ENCODE measurements at regions not wholly inside any gene's neighbourhood (a gene's known extent, or its start where the extent isn't known, plus 50 kb on each side); places are given as distances from the start of the nearest gene placed in this dataset.

DNA sequence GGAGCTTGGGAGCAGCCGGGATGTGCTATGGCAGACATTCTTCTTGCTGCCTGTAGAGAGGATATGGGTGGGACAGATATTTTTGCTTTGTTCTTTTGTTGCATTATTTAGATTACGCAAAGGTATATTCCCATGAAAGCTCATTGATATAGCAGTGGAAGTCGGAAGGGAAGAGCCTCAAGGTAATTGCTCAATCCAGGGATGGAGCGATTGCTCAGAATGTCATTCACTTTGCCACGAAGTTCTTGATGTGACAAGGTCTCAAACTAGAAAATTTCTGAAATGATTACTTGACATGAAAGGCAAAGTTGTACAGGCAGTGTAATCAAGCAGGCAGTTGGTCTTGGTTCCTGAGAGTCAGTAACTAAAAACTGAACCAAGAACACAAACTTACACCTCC is 615.6 kb upstream of the CDH4 start:
- Histone ChIP-seq H3K4me2 (ENCODE audit: low read length) (no peak overlapping the region), H3K79me2 (ENCODE audit: insufficient read depth, low read length) (no peaks in the 10 kb centered on the region), H3K9ac (ENCODE audit: low read length) (no peak overlapping the region), H3K4me1 (ENCODE audit: insufficient read depth, low read length) (no peaks in the 10 kb centered on the region), H3K27ac (ENCODE audit: low read depth, low read length) (no peak overlapping the region), H4K20me1 (ENCODE audit: insufficient read depth, low read length) (no peaks in the 10 kb centered on the region), H3K36me3 (ENCODE audit: insufficient read depth, low read length) (no peaks in the 10 kb centered on the region), H3K9me3 (ENCODE audit: insufficient read depth, low read depth, low read length) (peaks cover 2% of the 10 kb centered on the region), H3K4me3 (ENCODE audit: insufficient read depth, low read depth, low read length) (no peak overlapping the region), H3K27me3 (ENCODE audit: insufficient read depth, low read length) (no peaks in the 10 kb centered on the region), H2AFZ (ENCODE audit: low read depth, low read length) (no peak overlapping the region)
- H3K4me3 Mint-ChIP-seq (ENCODE audit: unreplicated experiment) = no peak overlapping the region
- FAIRE-seq = no peak
- TF ChIP-seq EZH2 (IDR thresholded peaks at IDR 0.05; ENCODE audit: insufficient read depth, low read length) = no peak
- TF ChIP-seq, protein P1, sequence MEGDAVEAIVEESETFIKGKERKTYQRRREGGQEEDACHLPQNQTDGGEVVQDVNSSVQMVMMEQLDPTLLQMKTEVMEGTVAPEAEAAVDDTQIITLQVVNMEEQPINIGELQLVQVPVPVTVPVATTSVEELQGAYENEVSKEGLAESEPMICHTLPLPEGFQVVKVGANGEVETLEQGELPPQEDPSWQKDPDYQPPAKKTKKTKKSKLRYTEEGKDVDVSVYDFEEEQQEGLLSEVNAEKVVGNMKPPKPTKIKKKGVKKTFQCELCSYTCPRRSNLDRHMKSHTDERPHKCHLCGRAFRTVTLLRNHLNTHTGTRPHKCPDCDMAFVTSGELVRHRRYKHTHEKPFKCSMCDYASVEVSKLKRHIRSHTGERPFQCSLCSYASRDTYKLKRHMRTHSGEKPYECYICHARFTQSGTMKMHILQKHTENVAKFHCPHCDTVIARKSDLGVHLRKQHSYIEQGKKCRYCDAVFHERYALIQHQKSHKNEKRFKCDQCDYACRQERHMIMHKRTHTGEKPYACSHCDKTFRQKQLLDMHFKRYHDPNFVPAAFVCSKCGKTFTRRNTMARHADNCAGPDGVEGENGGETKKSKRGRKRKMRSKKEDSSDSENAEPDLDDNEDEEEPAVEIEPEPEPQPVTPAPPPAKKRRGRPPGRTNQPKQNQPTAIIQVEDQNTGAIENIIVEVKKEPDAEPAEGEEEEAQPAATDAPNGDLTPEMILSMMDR (IDR thresholded peaks at IDR 0.05; ENCODE audit: insufficient read depth, low read depth, low read length) = no peak
- no peaks in the 10 kb centered on the region for H3K9me3 Mint-ChIP-seq (ENCODE audit: unreplicated experiment)
- DNase-seq (ENCODE audit: low read depth) = no peak
- H3K36me3 Mint-ChIP-seq (ENCODE audit: low read depth, unreplicated experiment) = no peaks in the 10 kb centered on the region
- peaks cover 11% of the 10 kb centered on the region for H3K27me3 Mint-ChIP-seq (ENCODE audit: low read depth, unreplicated experiment)
- no peak overlapping the region for H3K27ac Mint-ChIP-seq (ENCODE audit: unreplicated experiment)
- H3K4me1 Mint-ChIP-seq (ENCODE audit: low read depth, unreplicated experiment) = peaks cover 7% of the 10 kb centered on the region

- no peaks in the 10 kb centered on the region for H4K20me1 ChIP-seq (ENCODE audit: insufficient read depth, low read length)
- H3K9ac ChIP-seq (ENCODE audit: low read length) = no peak overlapping the region
- no peak overlapping the region for H3K4me3 ChIP-seq (ENCODE audit: insufficient read depth, low read depth, low read length)
- H3K9me3 ChIP-seq (ENCODE audit: insufficient read depth, low read depth, low read length) = peaks cover 2% of the 10 kb centered on the region
- no peak overlapping the region for H3K27ac ChIP-seq (ENCODE audit: low read depth, low read length)
- Mint-ChIP-seq H3K4me3 (ENCODE audit: unreplicated experiment) (no peak overlapping the region), H3K9me3 (ENCODE audit: unreplicated experiment) (peaks cover under 1% of the 10 kb centered on the region), H3K36me3 (ENCODE audit: low read depth, unreplicated experiment) (no peaks in the 10 kb centered on the region), H3K27me3 (ENCODE audit: low read depth, unreplicated experiment) (peaks cover 8% of the 10 kb centered on the region), H3K27ac (ENCODE audit: unreplicated experiment) (no peak overlapping the region), H3K4me1 (ENCODE audit: low read depth, unreplicated experiment) (peaks cover 7% of the 10 kb centered on the region)
- H3K27me3 ChIP-seq (ENCODE audit: insufficient read depth, low read length) = no peaks in the 10 kb centered on the region
- no peaks in the 10 kb centered on the region for H3K36me3 ChIP-seq (ENCODE audit: insufficient read depth, low read length)
- TF ChIP-seq, protein P1 (IDR thresholded peaks at IDR 0.05; ENCODE audit: insufficient read depth, low read depth, low read length) = no peak
- no peak for TF ChIP-seq EZH2 (IDR thresholded peaks at IDR 0.05; ENCODE audit: insufficient read depth, low read length)
- H2AFZ ChIP-seq (ENCODE audit: low read depth, low read length) = no peak overlapping the region
- FAIRE-seq (no peak), DNase-seq (ENCODE audit: low read depth) (no peak)
- no peak overlapping the region for H3K4me2 ChIP-seq (ENCODE audit: low read length)
- no peaks in the 10 kb centered on the region for H3K4me1 ChIP-seq (ENCODE audit: insufficient read depth, low read length)
- no peaks in the 10 kb centered on the region for H3K79me2 ChIP-seq (ENCODE audit: insufficient read depth, low read length)
Measured at GRCh38 chr20:60637801-60638200, 614.3 kb upstream of the CDH4 start.

GRCh38 chr20:60638430-60639098 is 613.5 kb upstream of the CDH4 start:
- DNase-seq (ENCODE audit: low read depth) (no peak), FAIRE-seq (no peak)
- Histone ChIP-seq H2AFZ (ENCODE audit: low read depth, low read length) (no peak overlapping the region), H3K4me2 (ENCODE audit: low read length) (no peak overlapping the region), H3K79me2 (ENCODE audit: insufficient read depth, low read length) (no peaks in the 10 kb centered on the region), H3K36me3 (ENCODE audit: insufficient read depth, low read length) (no peaks in the 10 kb centered on the region), H3K9ac (ENCODE audit: low read length) (no peak overlapping the region), H3K27ac (ENCODE audit: low read depth, low read length) (no peak overlapping the region), H3K27me3 (ENCODE audit: insufficient read depth, low read length) (no peaks in the 10 kb centered on the region), H3K4me3 (ENCODE audit: insufficient read depth, low read depth, low read length) (no peak overlapping the region), H4K20me1 (ENCODE audit: insufficient read depth, low read length) (no peaks in the 10 kb centered on the region), H3K9me3 (ENCODE audit: insufficient read depth, low read depth, low read length) (peaks cover 2% of the 10 kb centered on the region), H3K4me1 (ENCODE audit: insufficient read depth, low read length) (no peaks in the 10 kb centered on the region)
- no peak overlapping the region for H3K27ac Mint-ChIP-seq (ENCODE audit: unreplicated experiment)
- peaks cover 8% of the 10 kb centered on the region for H3K27me3 Mint-ChIP-seq (ENCODE audit: low read depth, unreplicated experiment)
- H3K36me3 Mint-ChIP-seq (ENCODE audit: low read depth, unreplicated experiment) = no peaks in the 10 kb centered on the region
- peaks cover 4% of the 10 kb centered on the region for H3K9me3 Mint-ChIP-seq (ENCODE audit: unreplicated experiment)
- no peak for TF ChIP-seq EZH2 (IDR thresholded peaks at IDR 0.05; ENCODE audit: insufficient read depth, low read length)
- TF ChIP-seq, protein P1 (IDR thresholded peaks at IDR 0.05; ENCODE audit: insufficient read depth, low read depth, low read length) = no peak
- H3K4me1 Mint-ChIP-seq (ENCODE audit: low read depth, unreplicated experiment) = peaks cover 7% of the 10 kb centered on the region
- no peak overlapping the region for H3K4me3 Mint-ChIP-seq (ENCODE audit: unreplicated experiment)

Data from astrocyte (in vitro differentiated cells and primary cell).